ENCODE measurements at regions not wholly inside any gene's neighbourhood (a gene's known extent, or its start where the extent isn't known, plus 50 kb on each side); places are given as distances from the start of the nearest gene placed in this dataset.

- TF ChIP-seq ZNF576 (CRISPR knock-in tag; IDR thresholded peaks at IDR 0.05) = no peak
- no peak for TF ChIP-seq ZNF678 (CRISPR knock-in tag; IDR thresholded peaks at IDR 0.05)
- TF ChIP-seq ZNF264 (CRISPR knock-in tag; IDR thresholded peaks at IDR 0.05) = peak; percentile 89
- TF ChIP-seq AFF4 (CRISPR knock-in tag; IDR thresholded peaks at IDR 0.05) = 0 out of 2 replicates have a peak, but pooled peaks have one; percentile 40
- no peak for TF ChIP-seq ZNF225 (CRISPR knock-in tag; IDR thresholded peaks at IDR 0.05)
- no peak; the same call in 1 of the 2 replicates for TF ChIP-seq SALL2 (CRISPR knock-in tag; IDR thresholded peaks at IDR 0.05)
- 0 out of 2 replicates have a peak, but pooled peaks have one; percentile 65 for TF ChIP-seq SATB2 (CRISPR knock-in tag; IDR thresholded peaks at IDR 0.05)
- TF ChIP-seq ZNF205 (CRISPR knock-in tag; IDR thresholded peaks at IDR 0.05) = peak; percentile 100
- no peak for TF ChIP-seq IRF9 (CRISPR knock-in tag; IDR thresholded peaks at IDR 0.05; ENCODE audit: borderline replicate concordance)
- no peak for TF ChIP-seq ZBTB4 (CRISPR knock-in tag; IDR thresholded peaks at IDR 0.05; ENCODE audit: borderline replicate concordance)
- no peak for TF ChIP-seq ZFP41 (CRISPR knock-in tag; IDR thresholded peaks at IDR 0.05; ENCODE audit: borderline replicate concordance)
- peak; percentile 58; the same call in 1 of the 2 replicates for TF ChIP-seq ZNF331 (CRISPR knock-in tag; IDR thresholded peaks at IDR 0.05)
- TF ChIP-seq ZNF512B (CRISPR knock-in tag; IDR thresholded peaks at IDR 0.05; ENCODE audit: borderline replicate concordance) = no peak
- TF ChIP-seq ZFP36L1 (CRISPR knock-in tag; IDR thresholded peaks at IDR 0.05) = no peak
- peak; percentile 85 for TF ChIP-seq JUND (CRISPR knock-in tag; IDR thresholded peaks at IDR 0.05)
- peak; percentile 81 for TF ChIP-seq NCOA2 (CRISPR knock-in tag; IDR thresholded peaks at IDR 0.05)
- TF ChIP-seq RFX5 (IDR thresholded peaks at IDR 0.05; ENCODE audit: low read depth, low read length) = no peak
- TF ChIP-seq STAT5B (CRISPR knock-in tag; IDR thresholded peaks at IDR 0.05) = no peak
Observed at GRCh38 chr2:39541011-39541930, 104.2 kb upstream of the MAP4K3 start (continued).
